Left ventricle myocardium superior (tissue), 1 donor: ENCODE measurements at regions not wholly inside any gene's neighbourhood (a gene's known extent, or its start where the extent isn't known, plus 50 kb on each side); places are given as distances from the start of the nearest gene placed in this dataset.
A peak's percentile ranks its signal among the peaks of the same experiment; 100 is the strongest.
"Not testable (repeated sequence)": the region's sequence is repeated elsewhere in the genome, so short reads cannot be mapped to it uniquely, and the experiment has no call there.

Experiments used
- ATAC-seq: fragments of 200-7000 bp; cut with Tn5 transposase; one replicate; pipeline ENCODE4 v1.9.1; 2020; ENCODE audit warnings: mild to moderate bottlenecking, moderate library complexity
- DNase-seq: peaks from one replicate; pipeline ENCODE4 v3.0.0-alpha.2; 2020
- intact Hi-C: fragments of 100-400 bp; cut with micrococcal nuclease; formaldehyde crosslinking; loops from one replicate; pipeline ENCODE4 v1.11.0; 2022
- donor health status: DM: no; HTN: yes; CAD: no; lungs with severe emphysema.

DNA sequence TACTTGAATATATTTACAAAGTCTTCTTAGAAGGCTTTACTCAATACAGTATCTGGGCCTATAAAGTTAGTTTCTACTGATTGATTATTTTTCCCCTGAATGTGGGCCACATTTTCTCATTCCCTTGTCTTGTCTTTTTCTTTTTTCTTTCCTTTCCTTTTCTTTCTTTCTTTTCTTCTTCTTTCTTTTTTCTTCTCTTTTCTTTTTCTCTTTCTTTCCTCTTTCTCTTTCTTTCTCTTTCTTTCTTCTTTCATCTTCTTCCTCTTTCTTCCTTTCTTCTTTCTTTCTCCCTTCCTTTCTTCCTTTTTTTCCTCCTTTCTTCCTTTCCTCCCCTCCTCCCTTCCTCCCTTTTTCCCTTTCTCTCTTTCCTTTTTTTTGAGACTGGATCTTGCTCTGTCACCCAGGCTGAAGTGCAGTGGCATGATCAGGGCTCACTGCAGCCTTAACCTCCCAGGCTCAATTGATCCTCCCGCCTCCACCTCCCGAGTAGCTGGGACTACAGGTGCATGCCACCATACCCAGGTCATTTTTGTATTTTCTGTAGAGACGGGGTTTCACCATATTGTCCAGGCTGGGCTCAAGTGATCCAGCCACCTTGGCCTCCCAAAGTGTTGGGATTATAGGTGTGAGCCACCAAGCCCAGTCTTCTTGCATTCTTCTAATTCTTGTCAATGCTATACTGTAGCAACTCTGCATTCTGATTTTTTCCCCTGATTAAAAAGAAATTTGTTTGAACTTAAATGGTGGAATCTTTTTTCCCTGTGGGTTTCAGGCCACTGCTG lies 133.1 kb upstream of the FBXO11 start:
- no peak for DNase-seq
- ATAC-seq = no peak
- intact Hi-C loops = no loop called here

DNA sequence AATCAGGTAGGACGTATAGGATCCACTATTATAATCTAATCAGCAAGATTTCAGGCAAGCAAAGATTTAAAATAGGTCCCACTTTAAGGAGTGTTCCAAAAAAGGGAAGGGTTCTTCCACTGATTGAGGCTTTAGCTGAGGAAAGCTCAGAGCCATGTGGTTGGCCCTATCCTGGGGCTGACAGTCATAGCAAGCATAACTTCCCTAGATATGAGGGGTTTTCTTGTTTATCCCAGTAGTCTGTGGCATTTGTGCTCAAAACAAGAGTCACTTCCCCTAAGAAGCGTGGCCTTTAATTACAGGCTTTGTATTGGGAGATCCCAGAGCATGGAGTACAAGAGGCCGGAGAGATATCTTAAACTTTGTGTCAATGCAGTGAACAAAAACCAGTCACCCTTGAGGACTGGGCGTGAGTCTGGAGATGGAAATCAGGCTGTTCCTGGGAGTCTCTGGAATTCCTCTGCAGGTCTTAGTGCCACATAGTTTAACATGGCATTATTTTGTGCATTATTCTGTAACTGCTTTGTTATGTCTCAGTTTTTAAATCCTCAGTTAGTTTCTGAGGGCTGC lies 136.9 kb upstream of the FBXO11 start:
- intact Hi-C loops = no loop called here
- ATAC-seq (no peak), DNase-seq (no peak)

DNA sequence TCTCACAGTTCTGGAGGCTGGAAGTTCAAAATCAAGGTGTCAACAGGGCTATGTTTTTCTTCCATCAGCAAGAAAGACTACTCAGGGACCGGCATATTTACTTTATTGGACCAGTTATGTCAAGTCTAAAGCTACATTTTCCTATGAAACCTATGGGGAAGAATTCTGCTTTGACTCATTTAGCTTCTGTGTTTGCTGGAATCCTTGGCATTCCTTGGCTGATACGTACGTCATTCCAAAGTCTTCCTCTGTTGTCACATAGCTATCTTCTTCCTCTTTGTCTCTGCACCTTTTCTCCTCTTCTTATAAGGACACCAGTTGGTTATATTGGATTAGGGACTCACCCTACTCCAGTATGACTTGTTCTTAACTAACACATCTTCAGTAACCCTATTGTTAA lies 137.4 kb upstream of the FBXO11 start:
- DNase-seq (no peak), ATAC-seq (no peak)
- intact Hi-C loops = no loop called here

DNA sequence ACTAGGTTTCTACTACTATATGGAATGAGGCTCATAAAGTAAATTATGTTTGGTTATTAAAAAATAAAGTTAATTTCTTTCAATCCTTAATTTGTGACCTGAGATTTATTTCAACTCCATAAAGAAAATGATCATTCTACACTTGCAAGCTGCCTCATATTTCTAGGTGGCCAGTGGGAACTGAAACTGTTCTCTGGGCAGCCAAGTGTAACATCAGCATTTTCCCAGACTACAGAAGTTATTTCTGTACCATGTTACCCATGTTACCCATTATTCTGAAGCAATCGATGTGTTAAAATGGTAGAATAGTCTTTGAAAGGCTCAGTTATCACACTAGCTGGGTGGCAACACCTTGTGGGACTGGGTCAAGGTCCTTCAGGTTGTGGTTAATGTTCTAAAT lies 139.3 kb upstream of the FBXO11 start:
- no peak for ATAC-seq
- intact Hi-C loops = no loop called here

GRCh38 chr2:48048476-48049171 lies 142.3 kb upstream of the FBXO11 start:
- no peak for ATAC-seq
- no peak for DNase-seq
- intact Hi-C loops = no loop called here

More for the DNA sequence above, 139.3 kb upstream of the FBXO11 start:
- no peak for DNase-seq

DNA sequence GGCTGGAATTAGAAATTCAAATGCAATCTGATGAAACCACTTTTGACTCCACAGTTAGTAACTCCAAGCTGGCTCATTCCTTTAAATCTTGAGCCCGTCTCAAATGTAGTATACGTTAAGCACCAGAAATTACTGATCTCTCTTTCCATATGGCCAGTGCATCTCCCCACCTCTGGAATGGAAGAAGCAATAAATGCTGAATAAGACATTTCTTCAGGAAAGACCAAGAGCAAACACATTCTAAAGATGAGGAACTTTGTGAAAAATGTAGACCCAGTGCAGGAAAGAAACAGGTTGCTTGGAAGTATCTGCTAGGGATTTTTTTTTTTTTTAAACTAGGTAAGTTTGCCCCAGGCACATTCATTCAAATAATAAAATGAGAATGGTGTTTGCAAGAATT lies 143.1 kb upstream of the FBXO11 start:
- intact Hi-C loops = no loop called here
- ATAC-seq (no peak), DNase-seq (no peak)

DNA sequence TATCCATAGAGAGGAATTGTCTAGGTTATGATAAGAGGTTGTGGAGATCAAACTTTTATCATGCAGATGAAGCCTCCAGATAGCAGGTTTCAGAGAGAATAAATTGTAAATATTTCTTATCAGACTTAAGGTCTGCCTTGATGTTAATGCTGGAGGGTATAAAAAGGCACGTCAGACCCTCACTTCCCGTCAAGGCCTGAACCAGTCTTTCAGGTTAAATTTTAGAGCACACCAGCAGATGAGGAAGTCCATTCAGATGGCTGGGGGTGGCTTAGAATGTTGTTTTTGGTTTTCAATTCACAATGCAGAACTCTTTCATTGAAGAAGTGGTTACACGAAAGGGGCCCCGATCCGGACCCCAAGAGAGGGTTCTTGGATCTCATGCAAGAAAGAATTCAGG lies 144.4 kb upstream of the FBXO11 start:
- intact Hi-C loops = no loop called here
- no peak for DNase-seq

GRCh38 chr2:48059975-48060374 lies 153.7 kb upstream of the FBXO11 start:
- intact Hi-C loops = no loop called here
- ATAC-seq = no peak
- no peak for DNase-seq

More for the DNA sequence above, 144.4 kb upstream of the FBXO11 start:
- no peak for ATAC-seq

DNA sequence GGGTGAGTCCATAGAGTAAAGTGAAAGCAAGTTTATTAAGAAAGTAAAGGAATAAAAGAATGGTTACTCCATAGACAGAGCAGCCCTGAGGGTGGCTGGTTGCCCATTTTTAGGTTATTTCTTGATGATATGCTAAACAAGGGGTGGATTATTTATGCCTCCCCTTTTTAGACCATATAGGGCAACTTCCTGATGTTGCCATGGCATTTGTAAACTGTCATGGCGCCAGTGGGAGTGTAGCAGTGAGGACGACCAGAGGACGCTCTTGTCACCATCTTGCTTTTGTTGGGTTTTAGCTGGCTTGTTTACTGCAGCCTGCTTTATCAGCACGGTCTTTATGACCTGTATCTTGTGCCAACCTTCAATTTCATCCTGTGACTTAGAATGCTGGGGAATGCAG lies 155.4 kb upstream of the FBXO11 start:
- ATAC-seq, intact Hi-C loops, DNase-seq: not testable (repeated sequence)

- intact Hi-C loops = no loop called here
- DNase-seq (no peak), ATAC-seq (no peak)
These were observed 158.8 kb upstream of the FBXO11 start for GRCh38 chr2:48065096-48065495.

GRCh38 chr2:48066000-48066399 lies 159.7 kb upstream of the FBXO11 start:
- intact Hi-C loops = no loop called here
- DNase-seq (no peak), ATAC-seq (no peak)

DNA sequence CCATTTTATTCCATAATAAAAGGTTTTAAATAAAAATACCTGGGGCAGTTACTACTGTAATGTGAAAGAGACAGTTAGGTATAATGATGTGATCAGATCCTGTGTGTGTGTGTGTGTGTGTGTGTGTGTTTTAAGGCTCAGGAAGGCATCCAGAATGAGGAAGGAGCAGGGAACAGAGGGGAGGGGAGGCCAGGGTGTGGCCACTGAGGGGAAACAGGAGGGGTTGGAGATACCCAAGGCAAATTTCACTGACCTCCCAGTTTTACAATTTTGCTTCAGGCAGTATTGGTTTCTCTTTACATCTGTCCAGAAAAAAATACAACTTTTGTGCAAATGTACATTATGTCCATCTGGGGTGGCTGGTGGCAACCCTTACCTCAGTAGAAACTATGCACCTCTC lies 163.5 kb upstream of the FBXO11 start:
- DNase-seq (no peak), ATAC-seq (no peak)
- intact Hi-C loops = no loop called here

GRCh38 chr2:48070415-48070814 lies 164.1 kb upstream of the FBXO11 start:
- DNase-seq (no peak), ATAC-seq (peak; percentile 51)
- intact Hi-C loops = no loop called here

GRCh38 chr2:48072583-48072982 lies 166.3 kb upstream of the FBXO11 start:
- ATAC-seq = no peak
- DNase-seq = no peak
- intact Hi-C loops = no loop called here

GRCh38 chr2:48075631-48076030 lies 169.3 kb upstream of the FBXO11 start:
- DNase-seq (no peak), ATAC-seq (no peak)
- intact Hi-C loops = no loop called here

- peak; percentile 36 for ATAC-seq
- intact Hi-C loops = no loop called here
- no peak for DNase-seq
These were observed 174.4 kb upstream of the FBXO11 start for GRCh38 chr2:48080534-48081316.

- DNase-seq = no peak
- no peak for ATAC-seq
- intact Hi-C loops = no loop called here
These were observed 175.0 kb upstream of the FBXO11 start for GRCh38 chr2:48081317-48081628.

DNA sequence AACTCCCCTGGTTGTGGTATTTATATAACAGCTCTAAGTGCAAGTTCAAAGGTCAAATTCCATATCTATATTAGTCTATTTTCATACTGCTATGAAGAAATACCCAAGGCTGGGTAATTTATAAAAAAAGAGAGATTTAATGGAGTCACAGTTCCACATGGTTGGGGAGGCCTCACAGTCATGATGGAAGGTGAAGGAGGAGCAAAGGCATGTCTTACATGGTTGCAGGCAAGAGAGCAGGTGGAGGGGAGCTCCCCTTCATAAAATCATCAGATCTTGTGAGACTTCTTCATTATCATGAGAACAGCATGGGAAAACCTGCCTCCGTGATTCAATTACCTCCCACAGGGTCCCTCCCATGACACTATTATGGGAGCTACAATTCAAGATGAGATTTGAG lies 179.6 kb upstream of the FBXO11 start:
- DNase-seq (no peak), ATAC-seq (no peak)
- intact Hi-C loops = no loop called here

- DNase-seq = no peak
- intact Hi-C loops = no loop called here
- ATAC-seq = no peak
These were observed 182.7 kb upstream of the FBXO11 start for GRCh38 chr2:48088994-48089393.

GRCh38 chr2:48089644-48090043 lies 183.3 kb upstream of the FBXO11 start:
- DNase-seq (no peak), ATAC-seq (no peak)
- intact Hi-C loops = no loop called here
